NB4 (cell line): ENCODE measurements at regions not wholly inside any gene's neighbourhood (a gene's known extent, or its start where the extent isn't known, plus 50 kb on each side); places are given as distances from the start of the nearest gene placed in this dataset.

Experiments
- MYC ChIP-seq: IDR thresholded peaks from 2 replicates; pipeline ENCODE4 v1.6.1; 2011; ENCODE audit warnings: low read depth, low read length
- POLR2A ChIP-seq: IDR thresholded peaks from 2 replicates; pipeline ENCODE4 v1.6.1; 2011; ENCODE audit warnings: mild to moderate bottlenecking; ENCODE audit not compliant: insufficient read length; ENCODE audit errors: extremely low read depth
- TF ChIP-seq, protein P1 (sequence below): IDR thresholded peaks from 2 replicates; pipeline ENCODE4 v1.6.1; 2011; ENCODE audit warnings: low read depth, low read length
- TF ChIP-seq, protein P2 (sequence below): IDR thresholded peaks from one replicate; pipeline ENCODE4 v1.5.1; 2012; ENCODE audit warnings: low read depth, low read length

DNA sequence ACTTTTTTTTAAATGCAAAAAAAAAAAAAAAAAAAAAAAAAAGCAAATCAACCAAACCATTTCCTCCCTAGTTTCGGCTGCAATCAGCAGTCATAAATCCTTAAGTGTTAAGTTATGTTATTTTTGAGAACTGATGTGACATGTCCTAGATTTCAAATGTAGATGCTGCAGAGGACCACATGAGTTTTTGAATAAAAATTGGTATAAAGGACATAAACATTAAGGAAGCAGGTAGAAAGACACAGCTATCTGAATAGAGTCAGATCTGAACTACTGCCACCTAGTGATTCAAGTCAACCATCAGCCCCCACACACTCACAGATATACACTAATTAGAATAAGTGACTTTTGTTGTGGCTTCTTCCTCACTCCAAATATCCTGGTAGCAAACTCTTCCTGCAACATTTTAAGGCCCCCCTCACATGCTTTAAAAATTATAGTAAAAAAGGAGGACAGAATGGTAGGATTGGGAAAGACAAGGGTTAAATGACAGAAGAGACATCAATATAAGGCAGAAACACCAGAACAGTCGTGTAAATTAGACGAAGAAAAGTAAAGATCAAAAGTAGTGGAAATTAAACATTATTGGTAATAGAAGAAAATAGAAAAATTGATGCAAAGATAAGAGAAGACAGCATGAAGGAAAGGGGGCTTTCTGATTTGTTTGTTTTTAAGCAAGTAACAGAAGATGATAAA is 394.5 kb upstream of the ATP2B1 start:
- TF ChIP-seq POLR2A = no peak
- TF ChIP-seq MYC = no peak
- TF ChIP-seq, protein P1, sequence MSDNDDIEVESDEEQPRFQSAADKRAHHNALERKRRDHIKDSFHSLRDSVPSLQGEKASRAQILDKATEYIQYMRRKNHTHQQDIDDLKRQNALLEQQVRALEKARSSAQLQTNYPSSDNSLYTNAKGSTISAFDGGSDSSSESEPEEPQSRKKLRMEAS = no peak
- TF ChIP-seq, protein P2, sequence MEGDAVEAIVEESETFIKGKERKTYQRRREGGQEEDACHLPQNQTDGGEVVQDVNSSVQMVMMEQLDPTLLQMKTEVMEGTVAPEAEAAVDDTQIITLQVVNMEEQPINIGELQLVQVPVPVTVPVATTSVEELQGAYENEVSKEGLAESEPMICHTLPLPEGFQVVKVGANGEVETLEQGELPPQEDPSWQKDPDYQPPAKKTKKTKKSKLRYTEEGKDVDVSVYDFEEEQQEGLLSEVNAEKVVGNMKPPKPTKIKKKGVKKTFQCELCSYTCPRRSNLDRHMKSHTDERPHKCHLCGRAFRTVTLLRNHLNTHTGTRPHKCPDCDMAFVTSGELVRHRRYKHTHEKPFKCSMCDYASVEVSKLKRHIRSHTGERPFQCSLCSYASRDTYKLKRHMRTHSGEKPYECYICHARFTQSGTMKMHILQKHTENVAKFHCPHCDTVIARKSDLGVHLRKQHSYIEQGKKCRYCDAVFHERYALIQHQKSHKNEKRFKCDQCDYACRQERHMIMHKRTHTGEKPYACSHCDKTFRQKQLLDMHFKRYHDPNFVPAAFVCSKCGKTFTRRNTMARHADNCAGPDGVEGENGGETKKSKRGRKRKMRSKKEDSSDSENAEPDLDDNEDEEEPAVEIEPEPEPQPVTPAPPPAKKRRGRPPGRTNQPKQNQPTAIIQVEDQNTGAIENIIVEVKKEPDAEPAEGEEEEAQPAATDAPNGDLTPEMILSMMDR = peak; percentile 67
